ENCODE measurements at regions not wholly inside any gene's neighbourhood (a gene's known extent, or its start where the extent isn't known, plus 50 kb on each side); places are given as distances from the start of the nearest gene placed in this dataset.
"Not testable (repeated sequence)": the region's sequence is repeated elsewhere in the genome, so short reads cannot be mapped to it uniquely, and the experiment has no call there.

DNA sequence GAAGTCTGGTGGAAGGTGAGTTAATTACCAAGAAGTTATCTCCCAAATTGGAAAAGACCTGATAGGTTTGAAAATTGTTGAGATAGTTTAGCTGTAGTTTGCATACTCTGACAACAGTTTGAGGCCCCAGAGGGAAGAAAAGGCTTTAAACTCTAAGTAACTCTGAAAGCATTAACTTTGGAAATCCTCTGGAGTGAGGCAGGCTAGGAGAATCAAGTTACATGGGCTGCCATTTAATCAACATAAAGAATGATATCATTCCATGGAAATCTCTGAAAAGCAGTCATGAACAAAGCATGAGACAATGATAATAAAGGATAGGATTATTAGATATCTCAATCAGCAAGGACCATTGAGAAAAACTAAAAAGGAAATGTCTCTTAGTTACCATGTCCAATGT is 647.1 kb downstream of the ANKRD50 start:
- DNase-seq (ENCODE audit: low read depth), result no peak
- Histone ChIP-seq H3K27me3 (ENCODE audit: control insufficient read depth, insufficient read depth, low read length) (no peaks in the 10 kb centered on the region), H3K36me3 (ENCODE audit: control insufficient read depth, insufficient read depth, low read length) (no peaks in the 10 kb centered on the region), H3K4me3 (ENCODE audit: low read depth, low read length) (no peak overlapping the region)
- TF ChIP-seq, protein P1, sequence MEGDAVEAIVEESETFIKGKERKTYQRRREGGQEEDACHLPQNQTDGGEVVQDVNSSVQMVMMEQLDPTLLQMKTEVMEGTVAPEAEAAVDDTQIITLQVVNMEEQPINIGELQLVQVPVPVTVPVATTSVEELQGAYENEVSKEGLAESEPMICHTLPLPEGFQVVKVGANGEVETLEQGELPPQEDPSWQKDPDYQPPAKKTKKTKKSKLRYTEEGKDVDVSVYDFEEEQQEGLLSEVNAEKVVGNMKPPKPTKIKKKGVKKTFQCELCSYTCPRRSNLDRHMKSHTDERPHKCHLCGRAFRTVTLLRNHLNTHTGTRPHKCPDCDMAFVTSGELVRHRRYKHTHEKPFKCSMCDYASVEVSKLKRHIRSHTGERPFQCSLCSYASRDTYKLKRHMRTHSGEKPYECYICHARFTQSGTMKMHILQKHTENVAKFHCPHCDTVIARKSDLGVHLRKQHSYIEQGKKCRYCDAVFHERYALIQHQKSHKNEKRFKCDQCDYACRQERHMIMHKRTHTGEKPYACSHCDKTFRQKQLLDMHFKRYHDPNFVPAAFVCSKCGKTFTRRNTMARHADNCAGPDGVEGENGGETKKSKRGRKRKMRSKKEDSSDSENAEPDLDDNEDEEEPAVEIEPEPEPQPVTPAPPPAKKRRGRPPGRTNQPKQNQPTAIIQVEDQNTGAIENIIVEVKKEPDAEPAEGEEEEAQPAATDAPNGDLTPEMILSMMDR (IDR thresholded peaks at IDR 0.05; ENCODE audit: insufficient read depth, low read length, poor library complexity, severe bottlenecking), result no peak

DNA sequence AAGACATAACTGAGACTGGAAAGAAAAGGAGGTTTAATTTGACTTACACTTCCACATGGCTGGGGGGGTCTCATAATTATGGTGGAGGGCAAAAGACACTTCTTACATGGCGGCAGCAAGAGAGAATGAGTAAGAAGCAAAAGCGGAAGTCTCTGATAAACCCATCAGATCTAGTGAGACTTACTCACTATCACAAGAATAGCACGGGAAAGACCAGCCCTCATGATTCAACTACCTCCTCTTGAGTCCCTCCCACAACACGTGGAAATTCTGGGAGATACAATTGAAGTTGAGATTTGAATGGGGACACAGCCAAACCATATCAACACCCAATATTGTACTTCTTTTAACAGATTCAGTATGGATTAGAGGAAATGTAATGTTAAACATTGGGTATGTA is 646.6 kb downstream of the ANKRD50 start:
- TF ChIP-seq, protein P1 (IDR thresholded peaks at IDR 0.05; ENCODE audit: insufficient read depth, low read length, poor library complexity, severe bottlenecking), result no peak
- DNase-seq (ENCODE audit: low read depth), result no peak

GRCh38 chr4:124066595-124066994 is 645.9 kb downstream of the ANKRD50 start:
- Histone ChIP-seq H3K36me3 (ENCODE audit: control insufficient read depth, insufficient read depth, low read length) (no peaks in the 10 kb centered on the region), H3K4me3 (ENCODE audit: low read depth, low read length) (no peak overlapping the region), H3K27me3 (ENCODE audit: control insufficient read depth, insufficient read depth, low read length) (no peaks in the 10 kb centered on the region)
- DNase-seq (ENCODE audit: low read depth), result no peak
- TF ChIP-seq, protein P1 (IDR thresholded peaks at IDR 0.05; ENCODE audit: insufficient read depth, low read length, poor library complexity, severe bottlenecking), result no peak

More for the DNA sequence above, 646.6 kb downstream of the ANKRD50 start:
- Histone ChIP-seq H3K36me3 (ENCODE audit: control insufficient read depth, insufficient read depth, low read length) (no peaks in the 10 kb centered on the region), H3K27me3 (ENCODE audit: control insufficient read depth, insufficient read depth, low read length) (no peaks in the 10 kb centered on the region), H3K4me3 (ENCODE audit: low read depth, low read length) (no peak overlapping the region)

- no peak for DNase-seq (ENCODE audit: low read depth)
- H3K27me3 ChIP-seq (ENCODE audit: control insufficient read depth, insufficient read depth, low read length), result no peaks in the 10 kb centered on the region
- TF ChIP-seq, protein P1 (IDR thresholded peaks at IDR 0.05; ENCODE audit: insufficient read depth, low read length, poor library complexity, severe bottlenecking), result no peak
Measured at GRCh38 chr4:124067046-124067445, 645.5 kb downstream of the ANKRD50 start.

GRCh38 chr4:124070688-124071484 is 641.6 kb downstream of the ANKRD50 start:
- Histone ChIP-seq H3K4me3 (ENCODE audit: low read depth, low read length) (no peak overlapping the region), H3K27me3 (ENCODE audit: control insufficient read depth, insufficient read depth, low read length) (no peaks in the 10 kb centered on the region), H3K36me3 (ENCODE audit: control insufficient read depth, insufficient read depth, low read length) (no peaks in the 10 kb centered on the region)
- DNase-seq (ENCODE audit: low read depth), result no peak
- TF ChIP-seq, protein P1 (IDR thresholded peaks at IDR 0.05; ENCODE audit: insufficient read depth, low read length, poor library complexity, severe bottlenecking), result no peak

More at GRCh38 chr4:124067046-124067445, 645.5 kb downstream of the ANKRD50 start:
- Histone ChIP-seq H3K4me3 (ENCODE audit: low read depth, low read length) (no peak overlapping the region), H3K36me3 (ENCODE audit: control insufficient read depth, insufficient read depth, low read length) (no peaks in the 10 kb centered on the region)

DNA sequence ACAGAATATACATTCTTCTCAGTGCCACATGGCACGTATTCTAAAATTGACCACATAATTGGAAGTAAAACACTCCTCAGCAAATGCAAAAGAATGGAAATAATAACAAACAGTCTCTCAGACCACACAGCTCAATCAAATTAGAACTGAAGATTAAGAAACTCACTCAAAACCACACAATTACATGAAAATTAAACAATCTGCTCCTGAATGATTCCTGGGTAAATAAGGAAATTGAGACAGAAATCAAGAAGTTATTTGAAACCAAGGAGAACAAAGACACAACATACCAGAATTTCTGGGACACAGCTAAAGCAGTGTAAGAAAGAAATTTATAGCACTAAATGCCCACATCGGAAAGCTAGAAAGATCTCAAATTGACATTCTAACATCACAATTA is 637.3 kb downstream of the ANKRD50 start:
- H3K27me3 ChIP-seq (ENCODE audit: control insufficient read depth, insufficient read depth, low read length); DNase-seq (ENCODE audit: low read depth); H3K4me3 ChIP-seq (ENCODE audit: low read depth, low read length); H3K36me3 ChIP-seq (ENCODE audit: control insufficient read depth, insufficient read depth, low read length): not testable (repeated sequence)
